ENCODE measurements at regions not wholly inside any gene's neighbourhood (a gene's known extent, or its start where the extent isn't known, plus 50 kb on each side); places are given as distances from the start of the nearest gene placed in this dataset.
"Not testable (repeated sequence)": the region's sequence is repeated elsewhere in the genome, so short reads cannot be mapped to it uniquely, and the experiment has no call there.

GRCh38 chr9:101881508-101881907 is 143.1 kb upstream of the GRIN3A start:
- Histone ChIP-seq H3K9me3 (ENCODE audit: control insufficient read depth, insufficient read depth, low read length) (no peaks in the 10 kb centered on the region), H3K9ac (ENCODE audit: low read depth, low read length) (no peak overlapping the region)

GRCh38 chr9:101880846-101881245 is 142.4 kb upstream of the GRIN3A start:
- Histone ChIP-seq H3K9ac (ENCODE audit: low read depth, low read length) (no peak overlapping the region), H3K9me3 (ENCODE audit: control insufficient read depth, insufficient read depth, low read length) (no peaks in the 10 kb centered on the region)

More at GRCh38 chr9:101881508-101881907, 143.1 kb upstream of the GRIN3A start:
- Histone ChIP-seq H3K36me3 (ENCODE audit: insufficient read depth, low read length) (no peaks in the 10 kb centered on the region), H3K4me1 (ENCODE audit: insufficient read depth, low read length) (no peaks in the 10 kb centered on the region)

GRCh38 chr9:101878734-101879133 is 140.3 kb upstream of the GRIN3A start:
- Histone ChIP-seq H3K9me3 (ENCODE audit: control insufficient read depth, insufficient read depth, low read length) (no peaks in the 10 kb centered on the region), H3K36me3 (ENCODE audit: insufficient read depth, low read length) (no peaks in the 10 kb centered on the region), H3K4me1 (ENCODE audit: insufficient read depth, low read length) (no peaks in the 10 kb centered on the region), H3K9ac (ENCODE audit: low read depth, low read length) (no peak overlapping the region)

More at GRCh38 chr9:101880846-101881245, 142.4 kb upstream of the GRIN3A start:
- H3K36me3 ChIP-seq (ENCODE audit: insufficient read depth, low read length): no peaks in the 10 kb centered on the region
- no peaks in the 10 kb centered on the region for H3K4me1 ChIP-seq (ENCODE audit: insufficient read depth, low read length)

- Histone ChIP-seq H3K9ac (ENCODE audit: low read depth, low read length) (no peak overlapping the region), H3K36me3 (ENCODE audit: insufficient read depth, low read length) (no peaks in the 10 kb centered on the region), H3K4me1 (ENCODE audit: insufficient read depth, low read length) (no peaks in the 10 kb centered on the region), H3K9me3 (ENCODE audit: control insufficient read depth, insufficient read depth, low read length) (no peaks in the 10 kb centered on the region)
These were observed 139.0 kb upstream of the GRIN3A start for GRCh38 chr9:101877439-101877838.

GRCh38 chr9:101861472-101861871 is 123.0 kb upstream of the GRIN3A start:
- Histone ChIP-seq H3K9me3 (ENCODE audit: control insufficient read depth, insufficient read depth, low read length) (no peaks in the 10 kb centered on the region), H3K36me3 (ENCODE audit: insufficient read depth, low read length) (no peaks in the 10 kb centered on the region), H3K4me1 (ENCODE audit: insufficient read depth, low read length) (no peaks in the 10 kb centered on the region), H3K9ac (ENCODE audit: low read depth, low read length) (no peak overlapping the region)

- Histone ChIP-seq H3K9me3 (ENCODE audit: control insufficient read depth, insufficient read depth, low read length) (no peaks in the 10 kb centered on the region), H3K9ac (ENCODE audit: low read depth, low read length) (no peak overlapping the region), H3K4me1 (ENCODE audit: insufficient read depth, low read length) (no peaks in the 10 kb centered on the region)
These were observed 122.5 kb upstream of the GRIN3A start for GRCh38 chr9:101860920-101861319.

GRCh38 chr9:101859620-101860019 is 121.2 kb upstream of the GRIN3A start:
- Histone ChIP-seq H3K4me1 (ENCODE audit: insufficient read depth, low read length) (no peaks in the 10 kb centered on the region), H3K9ac (ENCODE audit: low read depth, low read length) (no peak overlapping the region), H3K9me3 (ENCODE audit: control insufficient read depth, insufficient read depth, low read length) (no peaks in the 10 kb centered on the region), H3K36me3 (ENCODE audit: insufficient read depth, low read length) (no peaks in the 10 kb centered on the region)

More at GRCh38 chr9:101860920-101861319, 122.5 kb upstream of the GRIN3A start:
- H3K36me3 ChIP-seq (ENCODE audit: insufficient read depth, low read length): no peaks in the 10 kb centered on the region

- H3K9ac ChIP-seq (ENCODE audit: low read depth, low read length): no peak overlapping the region
- H3K4me1 ChIP-seq (ENCODE audit: insufficient read depth, low read length): no peaks in the 10 kb centered on the region; the same call in 1 of the 2 replicates
- H3K9me3 ChIP-seq (ENCODE audit: control insufficient read depth, insufficient read depth, low read length): no peaks in the 10 kb centered on the region
- no peaks in the 10 kb centered on the region for H3K36me3 ChIP-seq (ENCODE audit: insufficient read depth, low read length)
These were observed 119.6 kb upstream of the GRIN3A start for GRCh38 chr9:101858026-101858425.

GRCh38 chr9:101849102-101849707 is 110.8 kb upstream of the GRIN3A start:
- Histone ChIP-seq H3K36me3 (ENCODE audit: insufficient read depth, low read length) (no peaks in the 10 kb centered on the region), H3K9me3 (ENCODE audit: control insufficient read depth, insufficient read depth, low read length) (no peaks in the 10 kb centered on the region), H3K9ac (ENCODE audit: low read depth, low read length) (no peak overlapping the region), H3K4me1 (ENCODE audit: insufficient read depth, low read length) (peaks cover 3% of the 10 kb centered on the region; the same call in 1 of the 2 replicates)

GRCh38 chr9:101848485-101848919 is 110.1 kb upstream of the GRIN3A start:
- no peaks in the 10 kb centered on the region for H3K9me3 ChIP-seq (ENCODE audit: control insufficient read depth, insufficient read depth, low read length)
- H3K36me3 ChIP-seq (ENCODE audit: insufficient read depth, low read length): no peaks in the 10 kb centered on the region
- peaks cover 3% of the 10 kb centered on the region; the same call in 1 of the 2 replicates for H3K4me1 ChIP-seq (ENCODE audit: insufficient read depth, low read length)
- no peak overlapping the region for H3K9ac ChIP-seq (ENCODE audit: low read depth, low read length)

GRCh38 chr9:101846161-101846560 is 107.7 kb upstream of the GRIN3A start:
- Histone ChIP-seq H3K9ac (ENCODE audit: low read depth, low read length) (no peak overlapping the region), H3K36me3 (ENCODE audit: insufficient read depth, low read length) (no peaks in the 10 kb centered on the region), H3K9me3 (ENCODE audit: control insufficient read depth, insufficient read depth, low read length) (no peaks in the 10 kb centered on the region), H3K4me1 (ENCODE audit: insufficient read depth, low read length) (peaks cover 3% of the 10 kb centered on the region; the same call in 1 of the 2 replicates)

GRCh38 chr9:101840694-101841188 is 102.3 kb upstream of the GRIN3A start:
- Histone ChIP-seq H3K36me3 (ENCODE audit: insufficient read depth, low read length) (no peaks in the 10 kb centered on the region), H3K9ac (ENCODE audit: low read depth, low read length) (no peak overlapping the region), H3K9me3 (ENCODE audit: control insufficient read depth, insufficient read depth, low read length) (no peaks in the 10 kb centered on the region), H3K4me1 (ENCODE audit: insufficient read depth, low read length) (peaks cover 3% of the 10 kb centered on the region; the same call in 1 of the 2 replicates)

- not testable (repeated sequence) for H3K9me3 ChIP-seq (ENCODE audit: control insufficient read depth, insufficient read depth, low read length); H3K9ac ChIP-seq (ENCODE audit: low read depth, low read length); H3K4me1 ChIP-seq (ENCODE audit: insufficient read depth, low read length); H3K36me3 ChIP-seq (ENCODE audit: insufficient read depth, low read length)
These were observed 100.5 kb upstream of the GRIN3A start for GRCh38 chr9:101838988-101839387.

GRCh38 chr9:101836021-101836420 is 97.6 kb upstream of the GRIN3A start:
- H3K4me1 ChIP-seq (ENCODE audit: insufficient read depth, low read length): no peaks in the 10 kb centered on the region

GRCh38 chr9:101832486-101832885 is 94.0 kb upstream of the GRIN3A start:
- Histone ChIP-seq H3K4me1 (ENCODE audit: insufficient read depth, low read length) (no peaks in the 10 kb centered on the region), H3K36me3 (ENCODE audit: insufficient read depth, low read length) (no peaks in the 10 kb centered on the region), H3K9me3 (ENCODE audit: control insufficient read depth, insufficient read depth, low read length) (no peaks in the 10 kb centered on the region), H3K9ac (ENCODE audit: low read depth, low read length) (no peak overlapping the region)

More at GRCh38 chr9:101836021-101836420, 97.6 kb upstream of the GRIN3A start:
- Histone ChIP-seq H3K9ac (ENCODE audit: low read depth, low read length) (no peak overlapping the region), H3K36me3 (ENCODE audit: insufficient read depth, low read length) (no peaks in the 10 kb centered on the region), H3K9me3 (ENCODE audit: control insufficient read depth, insufficient read depth, low read length) (no peaks in the 10 kb centered on the region)

Data from ES-I3 (cell line).